IMR-90 (cell line): ENCODE measurements at regions not wholly inside any gene's neighbourhood (a gene's known extent, or its start where the extent isn't known, plus 50 kb on each side); places are given as distances from the start of the nearest gene placed in this dataset.

ENCODE experiments used
- ATAC-seq: fragments of 200-7000 bp; cut with Tn5 transposase; 2 replicates; pipeline ENCODE4 v1.9.1; 2020; ENCODE audit warnings: low read depth, mild to moderate bottlenecking, moderate library complexity
- BruUV-seq: library from RNA; stranded (reverse); fragments of 400-500 nt; replicated peaks from 2 replicates; lab custom pipeline; 2021; lab: Mats Ljungman, UMichigan
- CTCF ChIA-PET: fragments of 300-600 bp; formaldehyde crosslinking; extraction: SDS; loops from one replicate; lab custom pipeline; 2021; ENCODE audit warnings: antibody characterized with exemption; lab: Yijun Ruan, JAX
- POLR2A ChIA-PET: fragments of 300-600 bp; sonication (Branson Sonifier 250); formaldehyde crosslinking; loops from one replicate; lab custom pipeline; 2022; ENCODE audit warnings: antibody characterized with exemption; ENCODE audit not compliant: unreplicated experiment; lab: Charles Lee
- DNase-seq: peaks from one replicate; pipeline ENCODE4 v3.0.0; 2013
- H2AFZ ChIP-seq: replicated peaks from 2 replicates; pipeline ENCODE3; 2013; ENCODE audit warnings: low read length, mild to moderate bottlenecking; ENCODE audit not compliant: poor library complexity
- H2AK5ac ChIP-seq: 2 replicates; pipeline ENCODE4 v1.6.1; 2013; ENCODE audit warnings: low read depth, low read length, inconsistent platforms
- H2AK9ac ChIP-seq: replicated peaks from 2 replicates; pipeline ENCODE3; 2013; ENCODE audit warnings: mild to moderate bottlenecking, low read depth, low read length, moderate library complexity; ENCODE audit not compliant: poor library complexity
- H2BK120ac ChIP-seq: 2 replicates; pipeline ENCODE4 v1.6.1; 2013; ENCODE audit warnings: low read depth, low read length, inconsistent platforms
- H2BK15ac ChIP-seq: 3 replicates; pipeline ENCODE4 v1.6.1; 2013; ENCODE audit warnings: low read depth, low read length, inconsistent platforms
- H2BK20ac ChIP-seq: 2 replicates; pipeline ENCODE4 v1.6.1; 2013; ENCODE audit warnings: low read depth, mild to moderate bottlenecking, inconsistent platforms, low read length, moderate library complexity
- H2BK5ac ChIP-seq: 2 replicates; pipeline ENCODE4 v1.6.1; 2013; ENCODE audit warnings: mild to moderate bottlenecking, low read depth, low read length, inconsistent platforms; ENCODE audit not compliant: poor library complexity, severe bottlenecking
- H3K14ac ChIP-seq: replicated peaks from 2 replicates; pipeline ENCODE4 v1.6.1; 2013; ENCODE audit warnings: low read depth, low read length, inconsistent platforms
- H3K18ac ChIP-seq: 2 replicates; pipeline ENCODE4 v1.6.1; 2013; ENCODE audit warnings: low read depth, low read length, control low read depth
- H3K23ac ChIP-seq: 2 replicates; pipeline ENCODE4 v1.6.1; 2013; ENCODE audit warnings: low read depth, low read length, inconsistent platforms
- H3K27ac ChIP-seq: 2 replicates; pipeline ENCODE4 v1.5.1; 2013; ENCODE audit warnings: mild to moderate bottlenecking, control low read depth, low read length; ENCODE audit not compliant: insufficient read depth
- H3K27me3 ChIP-seq: 2 replicates; pipeline ENCODE4 v1.6.1; 2013; ENCODE audit warnings: low read length; ENCODE audit not compliant: control insufficient read depth, insufficient read depth
- H3K36me3 ChIP-seq: 2 replicates; pipeline ENCODE4 v1.6.1; 2013; ENCODE audit warnings: low read length, mixed read lengths; ENCODE audit not compliant: control insufficient read depth, insufficient read depth
- H3K4ac ChIP-seq: 2 replicates; pipeline ENCODE4 v1.6.1; 2013; ENCODE audit warnings: low read depth, low read length, inconsistent platforms
- H3K4me1 ChIP-seq: 2 replicates; pipeline ENCODE4 v1.6.1; 2013; ENCODE audit warnings: low read length, mixed read lengths; ENCODE audit not compliant: control insufficient read depth, insufficient read depth
- H3K4me2 ChIP-seq: 2 replicates; pipeline ENCODE4 v1.6.1; 2013; ENCODE audit warnings: low read depth, mild to moderate bottlenecking, control low read depth, low read length, moderate library complexity
- H3K4me3 ChIP-seq: 2 replicates; pipeline ENCODE4 v1.5.1; 2013; ENCODE audit warnings: low read depth, mild to moderate bottlenecking, control low read depth, low read length, moderate library complexity; ENCODE audit not compliant: insufficient read depth
- H3K56ac ChIP-seq: 2 replicates; pipeline ENCODE4 v1.6.1; 2013; ENCODE audit warnings: low read length, inconsistent platforms; ENCODE audit not compliant: insufficient read depth; ENCODE audit errors: extremely low read depth
- H3K79me1 ChIP-seq, 2 experiments: 2 replicates each; pipeline ENCODE4 v1.6.1; 2013; ENCODE audit warnings: low read length in 2 of 2, inconsistent platforms in 1 of 2, low read depth in 1 of 2
- H3K9ac ChIP-seq: 2 replicates; pipeline ENCODE4 v1.6.1; 2013; ENCODE audit warnings: low read depth, low read length, control low read depth
- H3K9me1 ChIP-seq: 2 replicates; pipeline ENCODE4 v1.6.1; 2013; ENCODE audit warnings: low read length, inconsistent platforms; ENCODE audit not compliant: insufficient read depth
- H3K9me3 ChIP-seq: 2 replicates; pipeline ENCODE4 v1.6.1; 2013; ENCODE audit warnings: low read length; ENCODE audit not compliant: control insufficient read depth, insufficient read depth
- H4K20me1 ChIP-seq: 2 replicates; pipeline ENCODE4 v1.6.1; 2013; ENCODE audit warnings: low read length, inconsistent platforms; ENCODE audit not compliant: insufficient read depth
- H4K5ac ChIP-seq: 2 replicates; pipeline ENCODE4 v1.6.1; 2013; ENCODE audit warnings: mild to moderate bottlenecking, low read depth, low read length, control low read depth
- H4K8ac ChIP-seq, 2 experiments: 2 replicates each; pipeline ENCODE4 v1.6.1; 2013; ENCODE audit warnings: low read depth in 2 of 2, low read length in 2 of 2, control low read depth in 1 of 2, inconsistent platforms in 1 of 2
- H4K91ac ChIP-seq: 2 replicates; pipeline ENCODE4 v1.6.1; 2013; ENCODE audit warnings: low read depth, low read length, inconsistent platforms; ENCODE audit not compliant: insufficient read depth
- BHLHE40 ChIP-seq: fragments of 150-350 bp; IDR thresholded peaks from 2 replicates; pipeline ENCODE4 v1.6.1; 2016; ENCODE audit warnings: mild to moderate bottlenecking, low read depth, low read length
- CEBPB ChIP-seq: IDR thresholded peaks from 2 replicates; pipeline ENCODE4 v1.6.1; 2012; ENCODE audit warnings: low read depth, low read length, improper control_type of control experiment
- ELK1 ChIP-seq: fragments of 150-350 bp; IDR thresholded peaks from 2 replicates; pipeline ENCODE4 v1.6.1; 2016; ENCODE audit warnings: low read depth, mild to moderate bottlenecking, low read length, moderate library complexity, borderline replicate concordance
- FOS ChIP-seq: fragments of 150-350 bp; IDR thresholded peaks from 2 replicates; pipeline ENCODE4 v1.6.1; 2016; ENCODE audit warnings: low read depth, low read length
- MAZ ChIP-seq: IDR thresholded peaks from 2 replicates; pipeline ENCODE4 v1.6.1; 2012; ENCODE audit warnings: low read depth, mild to moderate bottlenecking, low read length, improper control_type of control experiment, moderate library complexity, borderline replicate concordance
- NFE2L2 ChIP-seq: fragments of 150-350 bp; IDR thresholded peaks from 2 replicates; pipeline ENCODE4 v1.6.1; 2016; ENCODE audit warnings: low read depth, mild to moderate bottlenecking, low read length
- POLR2A ChIP-seq: IDR thresholded peaks from 2 replicates; pipeline ENCODE4 v1.6.1; 2012; ENCODE audit warnings: mild to moderate bottlenecking, low read depth, low read length
- RCOR1 ChIP-seq: IDR thresholded peaks from 2 replicates; pipeline ENCODE4 v1.6.1; 2012; ENCODE audit warnings: mild to moderate bottlenecking, low read length, improper control_type of control experiment; ENCODE audit not compliant: insufficient replicate concordance
- RFX5 ChIP-seq: IDR thresholded peaks from 2 replicates; pipeline ENCODE4 v1.8.0; 2012; ENCODE audit warnings: low read depth, mild to moderate bottlenecking, low read length, moderate library complexity
- SMC3 ChIP-seq: fragments of 150-350 bp; IDR thresholded peaks from 2 replicates; pipeline ENCODE4 v1.6.1; 2016; ENCODE audit warnings: low read depth, mild to moderate bottlenecking, antibody characterized with exemption, low read length, moderate library complexity
- WGBS, 2 experiments: methylation state at CpG; one replicate each; pipeline versions ENCODE4 v1.1.5 to v1.1.7; 2013; ENCODE audit warnings: missing lambda C conversion rate in 2 of 2; ENCODE audit not compliant: insufficient read length in 1 of 2; ENCODE audit errors: extremely low coverage in 2 of 2; 5-methylcytosine and 5-hydroxymethylcytosine counted together
- dilution Hi-C: fragments of 300-500 bp; cut with HindIII; formaldehyde crosslinking; loops from one replicate; pipeline ENCODE4 v1.14.3; 2018; ENCODE audit warnings: low sequenced_read_pairs; ENCODE audit not compliant: unreplicated experiment
- in situ Hi-C: fragments of 300-500 bp; cut with MboI; formaldehyde crosslinking; loops from 3 replicates; pipeline ENCODE4 v1.14.3; 2019; ENCODE audit warnings: low sequenced_read_pairs, inconsistent platforms, mixed read lengths
- intact Hi-C: fragments of 100-400 bp; cut with micrococcal nuclease; formaldehyde crosslinking; loops from 2 replicates; pipeline ENCODE4 v1.10.0; 2022

- H3K79me1 ChIP-seq, result no peaks in the 10 kb centered on the region
- intact Hi-C loops, result no loop called here
- no peak overlapping the region for H2BK120ac ChIP-seq
- no peak overlapping the region for H3K14ac ChIP-seq
- no peak overlapping the region for H2AFZ ChIP-seq
- H2BK20ac ChIP-seq, result no peak overlapping the region
- H3K4me2 ChIP-seq, result no peak overlapping the region
- no peaks in the 10 kb centered on the region for H3K4me1 ChIP-seq
- no peaks in the 10 kb centered on the region for H4K20me1 ChIP-seq
- H3K36me3 ChIP-seq, result no peaks in the 10 kb centered on the region
- no peak overlapping the region for H3K4ac ChIP-seq
- no peak overlapping the region for H3K18ac ChIP-seq
- no peak overlapping the region for H2BK15ac ChIP-seq
- POLR2A ChIA-PET, result no interaction called here
- H3K4me3 ChIP-seq, result no peak overlapping the region
- no peak overlapping the region for H3K9ac ChIP-seq
- CTCF ChIA-PET, result no interaction called here
- H3K56ac ChIP-seq, result no peak overlapping the region
- in situ Hi-C loops, result no loop called here
- no peak overlapping the region for H2AK9ac ChIP-seq
- WGBS, 2 experiments, result 43% methylated on average over 1 of the region's 3 CpGs; no CpG with 5 or more reads in 1 of the 2 experiments
- dilution Hi-C loops, result no loop called here
- H2AK5ac ChIP-seq, result no peak overlapping the region
- H3K27ac ChIP-seq, result no peak overlapping the region
- ATAC-seq, result no peak
- no peak overlapping the region for H4K91ac ChIP-seq
- no peaks in the 10 kb centered on the region for H3K9me1 ChIP-seq
- no peak overlapping the region for H4K5ac ChIP-seq
- BruUV-seq, result no TSS peak
- no peak overlapping the region for H3K23ac ChIP-seq
- no peaks in the 10 kb centered on the region for H3K9me3 ChIP-seq
- no peak overlapping the region for H2BK5ac ChIP-seq
- TF ChIP-seq ELK1 (no peak), RFX5 (no peak), CEBPB (no peak), MAZ (no peak), RCOR1 (no peak), SMC3 (no peak), FOS (no peak), NFE2L2 (no peak), POLR2A (no peak), BHLHE40 (no peak)
- H3K27me3 ChIP-seq, result no peaks in the 10 kb centered on the region
- no peak overlapping the region for H4K8ac ChIP-seq
- DNase-seq, result no peak
Observed at GRCh38 chr1:229769006-229769405, 143.0 kb downstream of the URB2 start.
